Breast epithelium (tissue), 3 donors: ENCODE measurements at regions not wholly inside any gene's neighbourhood (a gene's known extent, or its start where the extent isn't known, plus 50 kb on each side); places are given as distances from the start of the nearest gene placed in this dataset.

Experiments used
- POLR2A ChIP-seq: fragments of 450-650 bp; IDR thresholded peaks from one replicate; pipeline ENCODE4 v1.6.1; 2016; ENCODE audit warnings: antibody characterized with exemption, mild to moderate bottlenecking, moderate library complexity
- POLR2AphosphoS5 ChIP-seq, 3 donors: sonication (generic); formaldehyde crosslinking; IDR thresholded peaks; one replicate each; pipeline ENCODE4 v1.6.1; 2017; ENCODE audit warnings: antibody characterized with exemption in 3 of 3

GRCh38 chr15:47333734-47334133 lies 383.6 kb upstream of the SEMA6D start:
- TF ChIP-seq POLR2AphosphoS5 (IDR thresholded peaks at IDR 0.05) (no peak), POLR2A (no peak)
